SK-N-DZ (cell line): ENCODE measurements at regions not wholly inside any gene's neighbourhood (a gene's known extent, or its start where the extent isn't known, plus 50 kb on each side); places are given as distances from the start of the nearest gene placed in this dataset.

Experiments used
- DNase-seq: peaks from one replicate; pipeline ENCODE4 v3.0.0-alpha.2; 2015; ENCODE audit warnings: low spot score

DNA sequence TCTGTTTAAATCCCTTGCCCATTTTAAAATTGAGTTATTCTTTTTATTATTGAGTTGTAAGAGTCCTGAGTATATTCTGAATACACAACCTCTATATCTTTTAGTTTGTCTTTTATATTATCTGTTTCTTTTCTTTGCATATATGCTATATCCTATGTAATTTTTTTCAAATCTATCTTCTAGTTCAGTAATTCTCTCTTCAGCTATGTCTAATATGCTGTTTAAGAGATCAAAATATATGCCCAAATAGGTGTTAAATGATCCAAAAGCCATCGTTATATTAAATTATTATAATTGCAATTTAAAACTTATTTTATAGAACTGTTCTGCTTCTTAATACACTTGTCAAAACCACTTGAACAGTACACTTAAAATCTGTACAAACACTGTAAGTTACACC lies 107.4 kb upstream of the TSPAN5 start:
- no peak for DNase-seq

- DNase-seq = no peak
These were observed 99.8 kb upstream of the TSPAN5 start for GRCh38 chr4:98758182-98758581.

DNA sequence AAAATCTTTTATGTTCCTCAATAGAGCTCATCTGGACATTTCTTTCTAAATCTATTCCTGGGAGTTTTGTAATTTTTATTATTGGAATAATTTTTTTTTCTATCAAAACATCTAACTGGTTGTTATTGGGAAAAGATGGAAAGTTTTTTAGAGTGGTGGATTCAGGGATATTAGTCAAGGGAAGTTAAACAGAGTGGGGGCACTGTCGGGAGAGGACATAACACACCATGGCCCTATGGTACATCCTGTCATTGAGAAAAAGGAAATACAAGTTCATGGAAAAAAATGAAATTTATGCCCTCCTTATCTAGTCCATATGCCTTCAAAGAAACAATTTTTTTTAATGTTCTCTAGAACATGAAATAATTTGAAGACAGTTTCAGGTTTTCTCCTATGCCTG lies 96.3 kb upstream of the TSPAN5 start:
- DNase-seq = no peak

GRCh38 chr4:98749206-98749605 lies 90.8 kb upstream of the TSPAN5 start:
- DNase-seq = no peak

- DNase-seq = no peak
These were observed 90.2 kb upstream of the TSPAN5 start for GRCh38 chr4:98748609-98749008.

DNA sequence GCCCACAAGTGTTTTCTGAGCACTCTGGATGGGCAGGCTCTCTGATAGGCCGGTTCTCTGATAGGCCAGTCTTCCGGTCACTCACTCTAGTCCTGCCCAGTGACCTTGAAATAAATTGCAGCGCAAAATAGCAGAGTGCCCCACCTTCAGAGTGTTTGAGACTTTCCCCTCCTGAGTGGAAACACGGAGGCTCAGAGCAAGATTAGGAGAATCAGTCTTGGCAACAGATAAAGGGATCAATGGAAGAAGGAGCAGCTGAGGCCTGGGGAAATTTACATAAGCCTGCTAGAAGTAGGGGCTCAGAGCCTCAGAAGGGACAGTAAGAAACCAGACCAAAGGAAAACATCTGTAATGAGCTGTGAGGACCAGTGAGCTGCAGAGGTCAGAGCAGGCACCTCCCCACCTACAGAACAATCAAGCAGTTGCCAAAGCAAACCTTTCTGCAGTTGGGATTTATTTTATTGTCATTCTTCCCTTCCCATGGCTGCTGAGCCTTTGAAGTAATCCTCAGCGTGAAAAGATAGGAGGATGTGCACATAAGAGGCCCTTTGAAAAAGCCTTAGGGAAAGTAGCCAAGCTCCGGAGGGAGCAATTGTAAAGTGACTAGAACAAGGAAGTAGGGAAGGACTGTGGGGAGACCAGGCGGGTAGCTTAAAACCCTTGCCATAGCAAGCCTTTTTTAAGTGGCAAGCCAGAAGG lies 89.1 kb upstream of the TSPAN5 start:
- no peak for DNase-seq

GRCh38 chr4:98746936-98747335 lies 88.5 kb upstream of the TSPAN5 start:
- DNase-seq = no peak

DNA sequence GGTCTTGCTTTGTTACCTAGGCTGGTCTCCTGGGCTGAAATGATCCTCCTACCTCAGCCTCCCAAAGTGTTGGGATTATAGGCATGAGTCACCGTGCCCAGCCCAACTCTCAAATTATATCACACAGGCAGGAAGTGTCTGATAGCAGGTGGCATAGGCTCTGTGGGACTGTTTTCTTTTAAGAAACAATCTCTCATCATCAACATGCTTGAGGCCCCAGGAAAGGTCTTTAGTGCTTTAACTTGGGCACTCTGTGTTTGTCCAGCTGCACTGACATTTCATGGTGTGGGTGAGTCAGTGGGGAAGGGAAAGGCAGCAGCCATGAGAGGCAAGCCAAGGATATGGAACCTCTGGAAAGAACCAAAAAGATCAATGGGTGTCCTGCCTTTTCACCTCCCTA lies 88.1 kb upstream of the TSPAN5 start:
- DNase-seq = no peak

DNA sequence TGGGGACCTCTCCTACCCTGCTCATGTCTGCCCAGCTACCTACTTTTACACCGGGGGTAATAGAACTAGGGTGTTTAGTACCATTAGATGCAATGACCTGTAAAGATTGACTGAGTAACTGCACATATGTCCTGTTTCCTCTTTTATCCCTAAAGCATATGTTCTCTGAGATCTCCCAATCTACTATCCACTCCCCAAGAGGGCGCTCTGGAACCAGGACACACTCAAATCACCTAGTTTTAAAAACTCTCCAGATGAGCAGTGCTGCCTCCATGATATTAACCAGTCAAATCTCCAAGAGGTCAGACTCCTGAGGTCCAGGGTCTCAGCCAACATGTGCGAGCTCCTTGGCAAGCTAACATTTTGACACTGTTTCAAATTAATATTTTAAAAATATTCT lies 87.0 kb upstream of the TSPAN5 start:
- no peak for DNase-seq

GRCh38 chr4:98744372-98745150 lies 86.2 kb upstream of the TSPAN5 start:
- DNase-seq = no peak

- DNase-seq = no peak
These were observed 83.5 kb upstream of the TSPAN5 start for GRCh38 chr4:98741952-98742351.

GRCh38 chr4:98739751-98740150 lies 81.3 kb upstream of the TSPAN5 start:
- no peak for DNase-seq

- DNase-seq = no peak
These were observed 75.2 kb upstream of the TSPAN5 start for GRCh38 chr4:98733601-98734000.

GRCh38 chr4:98728871-98729270 lies 70.5 kb upstream of the TSPAN5 start:
- DNase-seq = no peak

- no peak for DNase-seq
These were observed 70.0 kb upstream of the TSPAN5 start for GRCh38 chr4:98728433-98728832.

DNA sequence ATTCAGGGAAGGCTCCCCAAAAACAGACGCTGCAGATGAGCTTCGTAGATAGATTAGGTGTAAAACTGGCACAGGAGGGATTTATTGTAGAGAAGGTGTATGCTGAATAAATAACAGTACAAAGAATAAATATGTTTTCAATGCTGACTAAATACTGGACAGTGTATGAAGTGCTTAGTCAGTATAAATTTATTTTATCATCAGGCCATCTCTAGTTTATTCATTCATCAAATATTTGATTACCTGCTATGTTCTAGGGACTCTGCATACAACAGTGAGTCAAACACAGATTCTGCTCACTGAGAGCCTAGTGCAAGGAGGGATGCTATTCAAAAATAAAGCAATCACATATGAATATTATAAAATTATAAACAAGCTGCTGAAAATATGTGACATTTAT lies 63.6 kb upstream of the TSPAN5 start:
- no peak for DNase-seq

GRCh38 chr4:98720871-98721480 lies 62.6 kb upstream of the TSPAN5 start:
- no peak for DNase-seq

GRCh38 chr4:98716796-98717195 lies 58.4 kb upstream of the TSPAN5 start:
- no peak for DNase-seq

DNA sequence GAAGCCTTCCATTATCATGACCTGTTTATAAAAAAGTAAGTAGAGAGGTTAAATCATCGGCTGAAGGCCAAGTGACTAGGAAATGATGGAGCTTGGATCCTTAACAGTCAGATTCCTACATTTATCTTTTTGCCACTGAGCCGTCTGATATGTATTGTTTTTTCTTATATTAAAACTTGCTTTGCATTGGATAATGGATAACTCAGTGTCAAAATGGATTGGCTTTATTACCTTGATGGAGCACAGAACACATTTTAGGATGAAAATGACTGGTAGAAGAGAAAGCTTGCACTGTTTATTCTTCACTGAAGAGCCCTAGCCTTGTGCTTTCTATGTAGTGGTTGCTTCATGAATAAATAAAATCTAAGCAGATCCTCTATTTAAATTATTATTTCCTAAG lies 54.2 kb upstream of the TSPAN5 start:
- DNase-seq = peak; percentile 82

DNA sequence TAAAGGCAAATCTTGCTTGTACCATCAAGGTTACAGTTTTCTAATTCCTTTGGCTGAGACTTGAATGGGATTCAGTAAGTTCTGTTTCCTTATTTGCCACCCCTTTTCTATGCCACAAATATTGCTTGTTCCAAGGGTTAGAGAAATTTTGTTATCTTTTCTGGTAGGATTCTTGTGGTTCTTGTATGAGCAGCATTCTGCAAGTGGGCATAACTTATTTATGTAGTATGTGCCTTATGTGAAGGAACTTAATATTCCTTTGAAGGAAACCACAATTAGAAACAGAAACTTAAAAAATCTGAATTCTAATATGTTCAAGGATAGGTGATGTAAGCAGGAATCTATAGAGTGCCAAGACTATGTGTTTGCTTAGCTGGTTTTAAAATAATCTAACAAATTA lies 53.1 kb upstream of the TSPAN5 start:
- no peak for DNase-seq

DNA sequence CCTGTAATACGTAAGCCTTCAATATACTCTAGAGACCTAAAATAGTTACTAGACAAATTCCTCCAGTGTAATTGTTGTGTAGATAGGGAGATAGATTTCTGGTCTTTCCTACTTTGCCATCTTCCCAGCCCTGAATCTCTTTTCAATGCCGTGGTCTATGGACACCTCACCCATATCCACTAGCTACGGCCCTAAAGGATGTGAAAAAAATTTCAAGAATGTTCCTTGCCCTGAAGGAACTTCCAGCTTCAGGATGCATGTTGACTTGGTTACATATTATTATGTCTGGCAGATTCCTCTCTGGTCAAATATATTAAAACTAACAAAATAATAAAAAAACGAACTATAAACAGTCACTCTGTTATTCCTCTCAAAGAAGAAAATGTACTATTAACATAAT lies 52.4 kb upstream of the TSPAN5 start:
- no peak for DNase-seq
